Duodenal mucosa (tissue), 2 donors: ENCODE measurements at regions not wholly inside any gene's neighbourhood (a gene's known extent, or its start where the extent isn't known, plus 50 kb on each side); places are given as distances from the start of the nearest gene placed in this dataset.
"Not testable (repeated sequence)": the region's sequence is repeated elsewhere in the genome, so short reads cannot be mapped to it uniquely, and the experiment has no call there.

Experiments used
- H3K27ac ChIP-seq: one replicate; pipeline ENCODE4 v1.7.0; 2013; ENCODE audit warnings: low read depth, low read length
- H3K27me3 ChIP-seq, 2 donors: one replicate each; pipeline ENCODE4 v1.7.0; 2013; ENCODE audit warnings: low read length in 2 of 2, control low read depth in 1 of 2; ENCODE audit not compliant: insufficient read depth in 2 of 2, control insufficient read depth in 1 of 2
- H3K36me3 ChIP-seq, 2 donors: one replicate each; pipeline ENCODE4 v1.7.0; 2013; ENCODE audit warnings: low read length in 2 of 2, control low read depth in 1 of 2; ENCODE audit not compliant: insufficient read depth in 2 of 2, control insufficient read depth in 1 of 2
- H3K4me1 ChIP-seq, 2 donors: one replicate each; pipeline ENCODE4 v1.7.0; 2013; ENCODE audit warnings: low read length in 2 of 2, control low read depth in 1 of 2; ENCODE audit not compliant: insufficient read depth in 2 of 2, control insufficient read depth in 1 of 2
- H3K4me3 ChIP-seq, 2 donors: one replicate each; pipeline ENCODE4 v1.7.0; 2013; ENCODE audit warnings: low read length in 2 of 2, low read depth in 1 of 2
- H3K9ac ChIP-seq, 2 donors: one replicate each; pipeline ENCODE4 v1.7.0; 2013; ENCODE audit warnings: low read length in 2 of 2, low read depth in 1 of 2
- H3K9me3 ChIP-seq, 2 donors: one replicate each; pipeline ENCODE4 v1.7.0; 2013; ENCODE audit warnings: low read length in 2 of 2, control low read depth in 1 of 2; ENCODE audit not compliant: control insufficient read depth in 1 of 2

- not testable (repeated sequence) for H3K36me3 ChIP-seq, H3K27ac ChIP-seq, H3K9ac ChIP-seq, H3K4me1 ChIP-seq, H3K27me3 ChIP-seq, H3K4me3 ChIP-seq, H3K9me3 ChIP-seq
Observed at GRCh38 chr16:16610389-16610967, 231.5 kb downstream of the NPIPA7 start.

GRCh38 chr16:16613212-16613611, 234.3 kb downstream of the NPIPA7 start:
- not testable (repeated sequence) for H3K9me3 ChIP-seq, H3K27ac ChIP-seq, H3K9ac ChIP-seq, H3K27me3 ChIP-seq, H3K4me1 ChIP-seq, H3K4me3 ChIP-seq, H3K36me3 ChIP-seq

GRCh38 chr16:16614484-16614883, 235.5 kb downstream of the NPIPA7 start:
- H3K27me3 ChIP-seq, H3K4me3 ChIP-seq, H3K36me3 ChIP-seq, H3K9me3 ChIP-seq, H3K27ac ChIP-seq, H3K9ac ChIP-seq, H3K4me1 ChIP-seq: not testable (repeated sequence)

- H3K27ac ChIP-seq, H3K9me3 ChIP-seq, H3K9ac ChIP-seq, H3K4me1 ChIP-seq, H3K4me3 ChIP-seq, H3K27me3 ChIP-seq, H3K36me3 ChIP-seq: not testable (repeated sequence)
Observed at GRCh38 chr16:16618963-16619465, 240.1 kb downstream of the NPIPA7 start.

GRCh38 chr16:16624367-16624766, 245.4 kb downstream of the NPIPA7 start:
- not testable (repeated sequence) for H3K9me3 ChIP-seq, H3K4me3 ChIP-seq, H3K9ac ChIP-seq, H3K4me1 ChIP-seq, H3K36me3 ChIP-seq, H3K27ac ChIP-seq, H3K27me3 ChIP-seq

GRCh38 chr16:16625140-16625539, 246.2 kb downstream of the NPIPA7 start:
- H3K4me1 ChIP-seq, H3K27me3 ChIP-seq, H3K4me3 ChIP-seq, H3K36me3 ChIP-seq, H3K9ac ChIP-seq, H3K9me3 ChIP-seq, H3K27ac ChIP-seq: not testable (repeated sequence)

- H3K9ac ChIP-seq, H3K36me3 ChIP-seq, H3K4me3 ChIP-seq, H3K27me3 ChIP-seq, H3K4me1 ChIP-seq, H3K27ac ChIP-seq, H3K9me3 ChIP-seq: not testable (repeated sequence)
Observed at GRCh38 chr16:16627865-16628264, 248.9 kb downstream of the NPIPA7 start.

GRCh38 chr16:16638231-16638630, 259.3 kb downstream of the NPIPA7 start:
- not testable (repeated sequence) for H3K4me3 ChIP-seq, H3K27ac ChIP-seq, H3K27me3 ChIP-seq, H3K9me3 ChIP-seq, H3K4me1 ChIP-seq, H3K36me3 ChIP-seq, H3K9ac ChIP-seq

- not testable (repeated sequence) for H3K36me3 ChIP-seq, H3K4me3 ChIP-seq, H3K9me3 ChIP-seq
Observed at GRCh38 chr16:16638714-16639113, 259.8 kb downstream of the NPIPA7 start.

GRCh38 chr16:16643828-16644227, 264.9 kb downstream of the NPIPA7 start:
- not testable (repeated sequence) for H3K9me3 ChIP-seq, H3K4me3 ChIP-seq, H3K4me1 ChIP-seq, H3K27ac ChIP-seq, H3K36me3 ChIP-seq, H3K27me3 ChIP-seq, H3K9ac ChIP-seq

More at GRCh38 chr16:16638714-16639113, 259.8 kb downstream of the NPIPA7 start:
- H3K27me3 ChIP-seq, H3K9ac ChIP-seq, H3K27ac ChIP-seq, H3K4me1 ChIP-seq: not testable (repeated sequence)

- H3K4me3 ChIP-seq, H3K9ac ChIP-seq, H3K4me1 ChIP-seq, H3K36me3 ChIP-seq, H3K27ac ChIP-seq, H3K27me3 ChIP-seq, H3K9me3 ChIP-seq: not testable (repeated sequence)
Observed at GRCh38 chr16:16648002-16648401, 269.1 kb downstream of the NPIPA7 start.
